PC-3 (cell line): ENCODE measurements at regions not wholly inside any gene's neighbourhood (a gene's known extent, or its start where the extent isn't known, plus 50 kb on each side); places are given as distances from the start of the nearest gene placed in this dataset.

ENCODE experiments used
- ATAC-seq: fragments of 200-7000 bp; cut with Tn5 transposase; 2 replicates; pipeline ENCODE4 v1.9.1; 2020; ENCODE audit warnings: mild to moderate bottlenecking, moderate library complexity
- BruUV-seq: library from RNA; stranded (reverse); fragments of 400-500 nt; replicated peaks from 2 replicates; lab custom pipeline; 2021; lab: Mats Ljungman, UMichigan
- CTCF ChIA-PET: fragments of 300-600 bp; sonication (Branson Sonifier 250); formaldehyde crosslinking; loops from one replicate; lab custom pipeline; 2022; ENCODE audit warnings: antibody characterized with exemption; lab: Charles Lee
- POLR2A ChIA-PET: fragments of 300-600 bp; sonication (Branson Sonifier 250); formaldehyde crosslinking; loops from one replicate; lab custom pipeline; 2022; ENCODE audit warnings: antibody characterized with exemption; ENCODE audit not compliant: unreplicated experiment; lab: Charles Lee
- DNase-seq: peaks from one replicate; pipeline ENCODE4 v3.0.0-alpha.2; 2015
- H2AFZ ChIP-seq: fragments of 300-600 bp; sonication (generic); 2 replicates; pipeline ENCODE4 v1.6.0; 2016; ENCODE audit warnings: antibody characterized with exemption, low read length
- H3F3A ChIP-seq: fragments of 300-600 bp; sonication (generic); one replicate; pipeline ENCODE4 v1.6.0; 2017; ENCODE audit warnings: antibody characterized with exemption, low read length, control low read depth, mild to moderate bottlenecking; ENCODE audit not compliant: unreplicated experiment
- H3K27ac ChIP-seq: fragments of 300-600 bp; sonication (generic); 2 replicates; pipeline ENCODE4 v1.5.1; 2016; ENCODE audit warnings: mild to moderate bottlenecking, low read length
- H3K27me3 ChIP-seq: fragments of 300-600 bp; sonication (generic); 2 replicates; pipeline ENCODE4 v1.6.1; 2016; ENCODE audit warnings: low read length, mixed read lengths
- H3K36me3 ChIP-seq: fragments of 300-600 bp; sonication (generic); 2 replicates; pipeline ENCODE4 v1.6.1; 2016; ENCODE audit warnings: low read depth, mixed run types, low read length, mixed read lengths
- H3K4me1 ChIP-seq: fragments of 300-600 bp; sonication (generic); 2 replicates; pipeline ENCODE4 v1.5.1; 2016; ENCODE audit warnings: low read length; ENCODE audit not compliant: insufficient read depth
- H3K4me2 ChIP-seq: fragments of 300-600 bp; sonication (generic); 2 replicates; pipeline ENCODE4 v1.6.0; 2016; ENCODE audit warnings: low read length
- H3K4me3 ChIP-seq: fragments of 300-600 bp; sonication (generic); 2 replicates; pipeline ENCODE4 v1.5.1; 2016; ENCODE audit warnings: mild to moderate bottlenecking, low read length, mixed read lengths
- H3K79me2 ChIP-seq: fragments of 300-600 bp; sonication (generic); 2 replicates; pipeline ENCODE4 v1.6.1; 2017; ENCODE audit warnings: low read length, mixed read lengths
- H3K9ac ChIP-seq: fragments of 300-600 bp; sonication (generic); 2 replicates; pipeline ENCODE4 v1.6.0; 2016; ENCODE audit warnings: mild to moderate bottlenecking, low read length
- H3K9me2 ChIP-seq: fragments of 300-600 bp; sonication (generic); replicated peaks from 2 replicates; pipeline ENCODE4 v1.6.1; 2016; ENCODE audit warnings: mixed run types, low read length, mixed read lengths
- H3K9me3 ChIP-seq: fragments of 300-600 bp; sonication (generic); 2 replicates; pipeline ENCODE4 v1.6.1; 2016; ENCODE audit warnings: low read length, mixed read lengths
- H4K20me1 ChIP-seq: fragments of 300-600 bp; sonication (generic); 2 replicates; pipeline ENCODE4 v1.6.1; 2016; ENCODE audit warnings: low read length, mixed read lengths
- EZH2 ChIP-seq: fragments of 300-600 bp; sonication (generic); IDR thresholded peaks from one replicate; pipeline ENCODE4 v1.6.1; 2017; ENCODE audit warnings: antibody characterized with exemption, mild to moderate bottlenecking, low read length; ENCODE audit not compliant: unreplicated experiment
- EZH2phosphoT487 ChIP-seq: fragments of 300-600 bp; sonication (generic); IDR thresholded peaks from 2 replicates; pipeline ENCODE4 v1.6.1; 2018; ENCODE audit warnings: mild to moderate bottlenecking, antibody characterized with exemption, low read length, borderline replicate concordance
- intact Hi-C: fragments of 100-400 bp; cut with micrococcal nuclease; formaldehyde crosslinking; loops from 2 replicates; pipeline ENCODE4 v1.9.0; 2023
- TF ChIP-seq, protein P1 (sequence below): fragments of 300-600 bp; sonication (generic); conservative IDR thresholded peaks from 2 replicates; pipeline ENCODE4 v1.5.1; 2017; ENCODE audit warnings: antibody characterized with exemption, low read depth, mild to moderate bottlenecking, low read length

- H3F3A ChIP-seq, result no peaks in the 10 kb centered on the region
- no peaks in the 10 kb centered on the region for H3K9me2 ChIP-seq
- no peaks in the 10 kb centered on the region for H3K79me2 ChIP-seq
- no peak overlapping the region for H2AFZ ChIP-seq
- no peak overlapping the region for H3K27ac ChIP-seq
- H4K20me1 ChIP-seq, result no peaks in the 10 kb centered on the region
- no peak overlapping the region for H3K4me2 ChIP-seq
- H3K36me3 ChIP-seq, result no peaks in the 10 kb centered on the region
- ChIA-PET CTCF (no interaction called here), POLR2A (no interaction called here)
- BruUV-seq, result no TSS peak
- intact Hi-C loops, result no loop called here
- TF ChIP-seq EZH2phosphoT487, result no peak
- TF ChIP-seq EZH2, result no peak
- TF ChIP-seq, protein P1, sequence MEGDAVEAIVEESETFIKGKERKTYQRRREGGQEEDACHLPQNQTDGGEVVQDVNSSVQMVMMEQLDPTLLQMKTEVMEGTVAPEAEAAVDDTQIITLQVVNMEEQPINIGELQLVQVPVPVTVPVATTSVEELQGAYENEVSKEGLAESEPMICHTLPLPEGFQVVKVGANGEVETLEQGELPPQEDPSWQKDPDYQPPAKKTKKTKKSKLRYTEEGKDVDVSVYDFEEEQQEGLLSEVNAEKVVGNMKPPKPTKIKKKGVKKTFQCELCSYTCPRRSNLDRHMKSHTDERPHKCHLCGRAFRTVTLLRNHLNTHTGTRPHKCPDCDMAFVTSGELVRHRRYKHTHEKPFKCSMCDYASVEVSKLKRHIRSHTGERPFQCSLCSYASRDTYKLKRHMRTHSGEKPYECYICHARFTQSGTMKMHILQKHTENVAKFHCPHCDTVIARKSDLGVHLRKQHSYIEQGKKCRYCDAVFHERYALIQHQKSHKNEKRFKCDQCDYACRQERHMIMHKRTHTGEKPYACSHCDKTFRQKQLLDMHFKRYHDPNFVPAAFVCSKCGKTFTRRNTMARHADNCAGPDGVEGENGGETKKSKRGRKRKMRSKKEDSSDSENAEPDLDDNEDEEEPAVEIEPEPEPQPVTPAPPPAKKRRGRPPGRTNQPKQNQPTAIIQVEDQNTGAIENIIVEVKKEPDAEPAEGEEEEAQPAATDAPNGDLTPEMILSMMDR, result no peak
- H3K9me3 ChIP-seq, result no peaks in the 10 kb centered on the region
- no peaks in the 10 kb centered on the region for H3K4me1 ChIP-seq
- ATAC-seq, result no peak
- no peak overlapping the region for H3K4me3 ChIP-seq
- H3K9ac ChIP-seq, result no peak overlapping the region
- no peak for DNase-seq
- peaks cover 26% of the 10 kb centered on the region for H3K27me3 ChIP-seq
Observed at GRCh38 chr11:112511911-112512310, 251.3 kb upstream of the PLET1 start.

DNA sequence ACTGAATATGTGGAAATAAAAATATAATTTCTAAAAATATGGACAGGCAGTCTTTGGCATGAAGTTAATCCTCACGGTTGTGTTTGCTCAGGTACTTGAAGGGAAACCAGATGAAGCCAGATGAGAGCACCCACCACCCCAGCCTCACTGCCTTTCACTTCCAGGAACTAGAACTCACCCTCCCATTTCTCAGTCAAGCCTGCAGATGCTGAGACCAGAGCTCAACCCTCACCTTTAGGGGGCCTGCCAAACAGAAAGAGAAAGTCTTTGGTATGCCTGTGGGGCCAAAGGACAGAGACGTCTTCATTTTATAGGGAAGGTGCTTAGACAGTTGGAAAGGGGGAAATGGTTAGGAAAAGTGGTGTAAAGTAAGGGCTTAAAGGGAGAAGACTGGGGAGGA is 252.8 kb upstream of the PLET1 start:
- DNase-seq, result no peak
- Histone ChIP-seq H3K4me2 (no peak overlapping the region), H3K4me3 (no peak overlapping the region), H3K9me3 (no peaks in the 10 kb centered on the region), H4K20me1 (no peaks in the 10 kb centered on the region), H3K27me3 (peaks cover 18% of the 10 kb centered on the region), H2AFZ (no peak overlapping the region), H3F3A (no peaks in the 10 kb centered on the region), H3K9me2 (no peaks in the 10 kb centered on the region), H3K27ac (no peak overlapping the region), H3K36me3 (no peaks in the 10 kb centered on the region), H3K4me1 (no peaks in the 10 kb centered on the region), H3K79me2 (no peaks in the 10 kb centered on the region), H3K9ac (no peak overlapping the region)
- ChIA-PET CTCF (no interaction called here), POLR2A (no interaction called here)
- intact Hi-C loops, result no loop called here
- no peak for TF ChIP-seq EZH2
- BruUV-seq, result no TSS peak
- ATAC-seq, result no peak

- ChIA-PET CTCF (no interaction called here), POLR2A (no interaction called here)
- ATAC-seq, result no peak
Observed at GRCh38 chr11:112514011-112514740, 253.5 kb upstream of the PLET1 start.

More at GRCh38 chr11:112514011-112514740, 253.5 kb upstream of the PLET1 start:
- H4K20me1 ChIP-seq, result no peaks in the 10 kb centered on the region
- no peaks in the 10 kb centered on the region for H3K9me2 ChIP-seq
- no peaks in the 10 kb centered on the region for H3K36me3 ChIP-seq
- H3F3A ChIP-seq, result no peaks in the 10 kb centered on the region
- no peak overlapping the region for H3K4me3 ChIP-seq
- BruUV-seq, result no TSS peak
- H3K27ac ChIP-seq, result no peak overlapping the region
- no peak overlapping the region for H3K9ac ChIP-seq
- TF ChIP-seq, protein P1, result no peak
- TF ChIP-seq EZH2phosphoT487 (no peak), EZH2 (no peak)
- DNase-seq, result no peak
- intact Hi-C loops, result no loop called here
- no peaks in the 10 kb centered on the region for H3K9me3 ChIP-seq
- no peaks in the 10 kb centered on the region for H3K4me1 ChIP-seq
- H3K27me3 ChIP-seq, result peaks cover 11% of the 10 kb centered on the region
- no peak overlapping the region for H2AFZ ChIP-seq
- H3K4me2 ChIP-seq, result no peak overlapping the region
- H3K79me2 ChIP-seq, result no peaks in the 10 kb centered on the region
